ENCODE measurements at regions not wholly inside any gene's neighbourhood (a gene's known extent, or its start where the extent isn't known, plus 50 kb on each side); places are given as distances from the start of the nearest gene placed in this dataset.

DNA sequence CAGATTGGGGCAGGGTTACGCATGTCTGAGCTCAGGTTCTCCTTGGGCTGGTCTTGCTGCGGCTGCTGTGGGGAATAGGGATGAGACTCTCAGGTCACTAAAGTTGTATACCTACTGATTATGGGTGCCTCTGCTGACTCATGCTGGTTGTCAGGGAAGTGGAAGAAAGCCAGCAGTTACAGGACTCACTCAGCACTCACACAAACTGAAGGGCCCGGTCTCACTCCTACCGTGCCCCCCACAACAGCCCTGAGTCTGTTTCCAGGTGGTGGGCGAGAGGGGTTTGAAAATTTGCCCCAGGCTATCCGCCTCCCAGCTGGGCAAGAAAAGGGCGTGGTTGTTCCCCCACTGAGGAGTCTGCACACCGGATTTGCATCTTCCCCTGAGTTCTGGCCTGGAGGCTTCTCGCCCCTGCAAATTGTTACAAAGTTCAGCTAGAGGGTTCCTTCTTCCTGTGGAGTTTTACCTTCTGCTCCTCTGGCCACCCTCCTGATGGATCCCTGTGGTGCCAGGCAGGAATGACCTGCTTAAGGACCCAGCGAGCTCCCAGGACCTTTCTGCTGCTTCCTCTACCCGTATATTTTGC, 659.2 kb downstream of the HDGFL1 start:
- no peak for TF ChIP-seq CTCF (IDR thresholded peaks at IDR 0.05)
- no peak for TF ChIP-seq POLR2A (IDR thresholded peaks at IDR 0.05)
